ENCODE measurements at regions not wholly inside any gene's neighbourhood (a gene's known extent, or its start where the extent isn't known, plus 50 kb on each side); places are given as distances from the start of the nearest gene placed in this dataset.

DNA sequence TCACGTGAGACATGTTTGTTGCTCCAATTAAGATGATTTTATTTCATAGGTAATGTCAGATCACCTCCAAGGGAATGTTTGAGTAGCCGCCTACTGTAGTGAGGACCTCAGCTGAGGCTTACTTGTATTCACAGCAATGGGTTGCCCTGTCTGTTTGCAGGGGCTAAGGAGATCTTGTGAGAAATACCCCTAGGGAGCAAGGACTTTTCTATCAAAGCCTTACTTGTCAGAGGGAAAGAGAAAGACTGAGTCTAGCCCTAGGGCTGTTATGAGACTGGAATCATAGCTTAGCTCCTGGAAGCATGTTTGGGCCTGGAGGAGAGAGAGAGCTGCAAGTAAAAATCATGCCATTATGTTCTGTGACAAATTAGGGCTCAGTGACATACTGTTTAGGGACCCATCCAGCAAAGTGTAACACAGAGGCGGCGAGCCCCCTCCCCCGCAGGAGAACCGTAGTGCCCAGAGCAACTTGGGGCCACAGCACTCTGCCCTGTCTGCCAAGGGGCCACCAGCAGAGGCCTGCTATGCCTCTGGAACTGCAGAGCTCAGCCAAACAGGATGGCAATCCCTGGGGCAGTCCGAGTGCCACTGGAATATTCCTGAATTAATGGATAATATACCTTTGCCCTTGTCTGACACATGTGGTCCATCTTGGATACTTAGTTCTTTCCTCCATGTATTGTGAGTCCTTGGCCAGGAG is 178.8 kb downstream of the DACT1 start:
- no peak overlapping the region for H3K4me2 ChIP-seq
- no peak for TF ChIP-seq Cebpa-rat (IDR thresholded peaks at IDR 0.05)
- H3K4me3 ChIP-seq = no peak overlapping the region
- H3K36me3 ChIP-seq = no peaks in the 10 kb centered on the region
- H4K20me1 ChIP-seq = no peaks in the 10 kb centered on the region
- H3K27me3 ChIP-seq = no peaks in the 10 kb centered on the region
- H3K9me3 ChIP-seq (replicated peaks in 1 of 11) = no peaks in the 10 kb centered on the region
- no peak overlapping the region for H3K9ac ChIP-seq
- no peak overlapping the region for H3K27ac ChIP-seq
- no peaks in the 10 kb centered on the region for H3K4me1 ChIP-seq

- no peak overlapping the region for H3K27ac ChIP-seq
- no peak overlapping the region for H3K4me2 ChIP-seq
- H3K4me3 ChIP-seq = no peak overlapping the region
- H3K9ac ChIP-seq = no peak overlapping the region
- H4K20me1 ChIP-seq = no peaks in the 10 kb centered on the region
- no peaks in the 10 kb centered on the region for H3K36me3 ChIP-seq
- no peaks in the 10 kb centered on the region for H3K9me3 ChIP-seq (replicated peaks in 1 of 11)
- H3K27me3 ChIP-seq = no peaks in the 10 kb centered on the region
- no peaks in the 10 kb centered on the region for H3K4me1 ChIP-seq
- no peak for TF ChIP-seq Cebpa-rat (IDR thresholded peaks at IDR 0.05)
Measured at GRCh38 chr14:58817846-58818245, 180.1 kb downstream of the DACT1 start.

GRCh38 chr14:58820032-58820431 is 182.3 kb downstream of the DACT1 start:
- Histone ChIP-seq H3K27me3 (no peaks in the 10 kb centered on the region), H3K9me3 (replicated peaks in 1 of 11) (no peaks in the 10 kb centered on the region), H4K20me1 (no peaks in the 10 kb centered on the region), H3K27ac (no peak overlapping the region), H3K36me3 (no peaks in the 10 kb centered on the region), H3K4me1 (no peaks in the 10 kb centered on the region), H3K9ac (no peak overlapping the region), H3K4me2 (no peak overlapping the region), H3K4me3 (no peak overlapping the region)
- no peak for TF ChIP-seq Cebpa-rat (IDR thresholded peaks at IDR 0.05)

DNA sequence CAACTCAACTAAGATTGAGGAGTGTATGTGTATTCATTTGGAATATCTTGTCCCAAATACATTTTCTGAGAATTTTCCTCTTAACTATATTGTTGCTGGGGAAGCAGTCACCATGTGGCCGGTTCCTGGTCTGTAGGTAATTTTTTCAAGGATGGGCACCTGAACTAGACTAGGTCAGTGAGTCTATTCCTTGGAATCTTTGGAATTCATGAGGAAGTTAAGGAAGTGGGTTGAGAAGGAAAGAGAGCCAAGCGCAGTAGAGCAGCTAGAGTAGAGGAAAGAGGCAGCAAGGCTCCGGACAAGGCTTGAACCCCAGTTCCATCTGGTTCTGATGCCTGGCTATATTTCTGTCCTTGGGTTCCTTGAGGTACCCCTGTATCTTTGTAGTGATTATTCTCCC is 183.7 kb downstream of the DACT1 start:
- Histone ChIP-seq H3K9ac (no peak overlapping the region), H3K4me2 (no peak overlapping the region), H3K36me3 (no peaks in the 10 kb centered on the region), H3K4me1 (no peaks in the 10 kb centered on the region), H3K27ac (no peak overlapping the region), H3K27me3 (no peaks in the 10 kb centered on the region), H3K4me3 (no peak overlapping the region), H3K9me3 (replicated peaks in 1 of 11) (peaks cover 0 to 5% (median 0%) of the 10 kb centered on the region in 11 experiments; a peak in 3 of 22 replicates), H4K20me1 (no peaks in the 10 kb centered on the region)
- TF ChIP-seq Cebpa-rat (IDR thresholded peaks at IDR 0.05) = no peak

GRCh38 chr14:58822856-58823255 is 185.1 kb downstream of the DACT1 start:
- H3K27ac ChIP-seq = no peak overlapping the region

DNA sequence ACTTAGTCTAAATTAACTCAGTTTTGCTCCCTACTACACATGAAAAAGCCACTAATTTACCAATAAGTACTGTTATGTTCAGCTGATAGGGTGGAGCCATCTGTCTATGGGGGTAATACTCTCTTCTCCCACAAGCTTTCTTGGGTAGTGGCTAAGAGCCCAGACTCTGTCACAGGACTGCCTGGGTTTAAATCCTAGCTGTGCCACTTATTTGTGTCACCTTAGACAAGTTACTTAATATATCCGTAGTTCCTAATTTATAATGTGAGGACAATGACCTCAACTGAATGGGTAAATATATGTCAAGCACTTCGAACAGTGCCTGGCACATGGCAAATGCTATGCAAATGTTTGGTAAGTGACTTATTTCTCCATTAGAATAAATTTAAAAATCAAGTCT is 185.6 kb downstream of the DACT1 start:
- no peaks in the 10 kb centered on the region for H4K20me1 ChIP-seq

More at GRCh38 chr14:58822856-58823255, 185.1 kb downstream of the DACT1 start:
- no peak overlapping the region for H3K9ac ChIP-seq
- no peaks in the 10 kb centered on the region for H4K20me1 ChIP-seq
- no peak overlapping the region for H3K4me2 ChIP-seq
- H3K9me3 ChIP-seq (replicated peaks in 1 of 11) = peaks cover 9 to 16% (median 11%) of the 10 kb centered on the region in 11 experiments; a peak in 18 of 22 replicates
- no peak for TF ChIP-seq Cebpa-rat (IDR thresholded peaks at IDR 0.05)
- H3K4me1 ChIP-seq = no peaks in the 10 kb centered on the region
- H3K36me3 ChIP-seq = no peaks in the 10 kb centered on the region
- H3K27me3 ChIP-seq = no peaks in the 10 kb centered on the region
- H3K4me3 ChIP-seq = no peak overlapping the region

GRCh38 chr14:58824106-58824505 is 186.3 kb downstream of the DACT1 start:
- no peak for TF ChIP-seq Cebpa-rat (IDR thresholded peaks at IDR 0.05)
- Histone ChIP-seq H3K27me3 (no peaks in the 10 kb centered on the region), H3K4me1 (no peaks in the 10 kb centered on the region), H3K36me3 (no peaks in the 10 kb centered on the region), H3K27ac (no peak overlapping the region), H3K9me3 (replicated peaks in 1 of 11) (peaks cover 9 to 22% (median 11%) of the 10 kb centered on the region in 11 experiments; a peak in 19 of 22 replicates), H4K20me1 (no peaks in the 10 kb centered on the region), H3K9ac (no peak overlapping the region), H3K4me2 (no peak overlapping the region), H3K4me3 (no peak overlapping the region)

More for the DNA sequence above, 185.6 kb downstream of the DACT1 start:
- no peak for TF ChIP-seq Cebpa-rat (IDR thresholded peaks at IDR 0.05)
- H3K4me1 ChIP-seq = no peaks in the 10 kb centered on the region
- H3K9ac ChIP-seq = no peak overlapping the region
- H3K27me3 ChIP-seq = no peaks in the 10 kb centered on the region
- no peaks in the 10 kb centered on the region for H3K36me3 ChIP-seq
- H3K9me3 ChIP-seq (replicated peaks in 1 of 11) = peaks cover 9 to 21% (median 11%) of the 10 kb centered on the region in 11 experiments; a peak in 19 of 22 replicates
- H3K4me3 ChIP-seq = no peak overlapping the region
- H3K27ac ChIP-seq = no peak overlapping the region
- no peak overlapping the region for H3K4me2 ChIP-seq

GRCh38 chr14:58824796-58825195 is 187.0 kb downstream of the DACT1 start:
- Histone ChIP-seq H3K4me1 (no peaks in the 10 kb centered on the region), H3K4me2 (no peak overlapping the region), H3K36me3 (no peaks in the 10 kb centered on the region), H3K4me3 (no peak overlapping the region), H3K27ac (no peak overlapping the region), H3K9me3 (replicated peaks in 1 of 11) (peaks cover 9 to 22% (median 11%) of the 10 kb centered on the region in 11 experiments; a peak in 19 of 22 replicates), H3K27me3 (no peaks in the 10 kb centered on the region), H3K9ac (no peak overlapping the region), H4K20me1 (no peaks in the 10 kb centered on the region)
- TF ChIP-seq Cebpa-rat (IDR thresholded peaks at IDR 0.05) = no peak

- Histone ChIP-seq H3K27ac (no peak overlapping the region), H3K27me3 (no peaks in the 10 kb centered on the region), H3K36me3 (no peaks in the 10 kb centered on the region), H3K9ac (no peak overlapping the region), H3K4me2 (no peak overlapping the region), H3K4me3 (no peak overlapping the region), H4K20me1 (no peaks in the 10 kb centered on the region), H3K9me3 (replicated peaks in 1 of 11) (peaks cover 9 to 22% (median 11%) of the 10 kb centered on the region in 11 experiments; a peak in 19 of 22 replicates), H3K4me1 (no peaks in the 10 kb centered on the region)
- TF ChIP-seq Cebpa-rat (IDR thresholded peaks at IDR 0.05) = no peak
Measured at GRCh38 chr14:58825606-58826005, 187.8 kb downstream of the DACT1 start.
